SKM-1 (cell line): ENCODE measurements at regions not wholly inside any gene's neighbourhood (a gene's known extent, or its start where the extent isn't known, plus 50 kb on each side); places are given as distances from the start of the nearest gene placed in this dataset.

ENCODE experiments used
- DNase-seq: peaks from one replicate; lab custom pipeline; 2025; ENCODE audit not compliant: unreplicated experiment; lab: John Stamatoyannopoulos, UW

DNA sequence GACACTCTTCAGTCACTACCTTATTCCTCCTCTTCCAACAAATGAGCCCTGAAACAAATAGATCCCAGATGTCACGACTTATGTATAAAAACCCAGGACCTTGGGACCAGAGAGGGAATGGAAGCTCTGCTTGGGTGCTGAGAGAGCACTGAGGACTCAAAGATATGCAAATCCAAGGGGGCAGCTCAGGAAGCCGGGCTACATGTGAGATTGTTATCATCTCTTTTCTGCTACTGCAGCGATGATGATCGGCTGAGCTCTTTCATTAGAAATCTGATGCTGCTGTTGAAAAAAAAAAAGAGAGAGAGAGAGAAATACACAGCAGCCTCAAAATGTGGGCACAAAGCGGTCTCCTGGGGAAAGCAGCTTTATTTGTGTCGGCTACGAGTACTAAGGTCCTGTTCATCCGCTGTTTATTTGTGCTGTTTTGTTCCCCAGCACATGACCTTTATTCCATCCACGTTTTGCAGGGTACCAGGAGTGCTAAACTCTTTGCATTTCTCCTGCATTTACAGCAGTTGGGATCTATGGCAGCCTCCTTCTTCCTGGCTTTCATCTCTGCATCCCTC lies 120.2 kb downstream of the TRIM29 start:
- no peak for DNase-seq

DNA sequence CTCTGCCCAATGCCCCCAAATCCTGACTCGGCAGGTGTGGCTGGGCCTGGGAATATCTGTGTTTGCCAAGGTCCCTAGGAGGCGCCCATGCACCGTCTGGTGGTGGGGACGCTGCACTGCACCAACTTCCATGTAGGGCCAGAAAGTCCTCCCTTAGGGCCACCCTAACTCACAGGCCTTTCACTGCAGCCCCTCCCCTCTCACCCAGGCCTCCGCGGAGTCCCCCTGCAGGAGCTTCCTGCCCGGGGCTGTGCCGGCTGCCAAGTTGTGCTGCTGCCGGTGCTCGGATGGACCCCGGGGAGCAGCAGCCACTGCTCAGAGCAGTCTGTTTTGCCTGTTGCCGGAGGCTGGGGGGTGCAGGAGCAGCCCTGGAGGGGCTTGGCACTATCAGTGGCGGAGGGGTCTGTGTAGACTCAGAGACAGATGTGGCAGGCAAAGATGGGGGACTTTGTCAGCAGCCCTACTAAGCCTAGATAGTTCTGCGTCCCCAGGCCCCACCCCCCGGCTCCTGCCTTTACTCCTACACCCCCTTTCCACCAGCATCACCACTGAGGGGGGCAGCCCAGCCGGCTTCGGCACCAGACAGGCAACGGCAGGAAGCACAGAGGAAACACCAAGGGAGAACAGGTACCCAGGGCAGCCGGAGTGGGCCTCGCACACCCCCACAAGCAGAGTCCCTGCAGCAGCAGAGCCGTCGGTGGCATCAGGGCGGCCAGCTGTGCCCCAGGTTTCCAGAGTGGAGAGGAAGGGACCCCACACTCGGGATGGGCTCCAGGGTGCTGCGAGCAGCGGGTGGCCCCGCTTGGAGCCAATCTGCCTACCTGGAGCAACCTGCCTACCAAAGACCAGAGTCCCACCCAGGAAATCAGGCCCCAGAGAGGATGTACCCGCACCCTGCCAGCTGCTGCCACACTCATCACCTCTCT lies 124.3 kb downstream of the TRIM29 start:
- no peak for DNase-seq

DNA sequence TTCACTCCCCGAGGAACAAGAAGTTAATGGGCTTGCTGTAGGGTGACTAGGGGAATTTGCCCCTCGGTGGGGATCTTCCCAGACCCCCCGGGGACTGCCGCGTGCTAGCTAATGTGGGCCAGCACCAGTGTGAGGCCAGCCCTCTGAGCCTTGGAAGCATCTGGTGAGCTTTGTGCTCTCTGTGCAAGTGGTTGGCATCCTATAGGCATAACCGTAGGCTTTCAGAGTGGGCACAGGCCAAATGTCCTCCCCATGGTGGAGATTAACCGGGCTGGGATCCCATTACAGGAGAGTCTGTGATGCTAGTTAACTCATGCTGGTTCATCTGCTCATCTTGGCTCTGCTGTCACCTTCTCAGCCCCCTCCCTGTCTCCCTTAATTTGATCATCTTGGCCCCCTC lies 125.7 kb downstream of the TRIM29 start:
- DNase-seq: no peak

DNA sequence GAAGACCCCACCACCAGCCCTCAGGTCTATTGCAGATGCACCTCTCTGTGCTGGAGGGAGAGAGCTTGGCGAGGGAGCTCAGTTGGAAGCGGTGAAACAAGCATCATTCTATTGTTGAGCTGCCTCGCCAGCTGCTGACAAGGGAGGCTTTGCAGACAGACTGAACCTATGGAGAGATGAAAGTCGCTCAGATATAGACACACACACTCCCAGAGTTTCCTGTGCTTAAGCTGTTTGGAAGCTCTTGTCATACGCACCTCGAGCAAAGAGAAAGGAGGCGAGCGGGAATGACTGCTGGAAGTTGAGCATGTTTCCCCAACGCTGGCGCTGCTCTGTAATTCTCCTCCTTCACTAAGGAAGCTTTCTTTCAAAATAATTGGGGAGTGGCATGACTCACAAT lies 126.1 kb downstream of the TRIM29 start:
- no peak for DNase-seq

DNA sequence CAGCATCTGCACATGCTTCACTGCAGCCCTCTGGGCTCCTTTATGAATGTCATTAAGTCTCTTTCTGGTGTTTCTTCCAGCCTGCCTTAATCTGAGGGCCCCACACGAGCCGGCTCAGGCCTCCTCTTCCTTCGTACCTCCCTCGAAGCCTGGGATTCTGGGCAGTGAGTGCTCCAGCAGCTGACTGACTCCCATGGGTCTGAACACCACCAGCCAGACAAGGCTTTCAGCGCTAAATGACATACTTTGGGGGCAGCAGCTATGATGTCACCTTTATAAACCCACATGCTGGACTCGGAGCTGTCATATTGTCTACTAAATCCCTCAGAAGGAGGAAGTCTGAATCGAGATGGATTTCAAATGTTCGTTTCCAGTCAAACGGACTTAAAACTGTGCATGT lies 127.1 kb downstream of the TRIM29 start:
- no peak for DNase-seq

DNA sequence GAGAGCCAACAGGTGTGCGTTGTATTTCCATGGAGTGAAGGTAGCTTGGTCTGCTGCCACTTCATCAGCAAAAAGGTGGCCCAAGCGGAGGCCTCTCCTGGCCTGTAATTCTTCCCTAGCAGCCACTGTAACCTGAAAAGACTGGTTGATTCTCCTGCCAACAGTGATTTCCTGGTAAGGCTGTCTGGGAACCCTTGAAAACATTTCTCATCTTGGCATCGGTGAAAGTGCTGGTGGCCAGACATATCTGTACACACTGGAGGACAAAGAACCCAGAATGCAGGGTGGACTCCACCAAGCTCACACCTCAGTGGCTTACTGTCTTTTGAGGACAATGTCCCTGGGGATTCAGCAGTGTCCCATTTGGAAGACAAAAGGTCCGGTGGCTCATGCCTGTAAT lies 128.0 kb downstream of the TRIM29 start:
- no peak for DNase-seq

DNA sequence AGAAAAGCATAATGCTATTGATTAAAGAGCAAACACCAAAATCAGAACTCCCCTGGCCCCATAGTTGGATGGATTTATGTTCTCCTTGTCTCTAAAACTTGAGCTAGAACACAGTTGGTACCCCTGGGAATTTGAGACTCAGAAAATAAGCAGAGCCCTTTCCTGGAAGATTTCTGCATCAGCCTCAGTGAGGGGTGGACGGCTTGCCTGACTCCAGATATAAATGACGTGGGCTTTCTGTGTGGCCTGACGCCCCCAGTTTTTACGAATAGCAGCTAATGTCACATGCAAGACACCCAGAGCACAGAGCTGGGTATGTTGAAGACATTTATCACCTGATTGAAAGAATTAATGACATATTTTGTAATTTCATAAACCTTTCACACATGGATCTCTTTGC lies 130.8 kb downstream of the TRIM29 start:
- DNase-seq: no peak

DNA sequence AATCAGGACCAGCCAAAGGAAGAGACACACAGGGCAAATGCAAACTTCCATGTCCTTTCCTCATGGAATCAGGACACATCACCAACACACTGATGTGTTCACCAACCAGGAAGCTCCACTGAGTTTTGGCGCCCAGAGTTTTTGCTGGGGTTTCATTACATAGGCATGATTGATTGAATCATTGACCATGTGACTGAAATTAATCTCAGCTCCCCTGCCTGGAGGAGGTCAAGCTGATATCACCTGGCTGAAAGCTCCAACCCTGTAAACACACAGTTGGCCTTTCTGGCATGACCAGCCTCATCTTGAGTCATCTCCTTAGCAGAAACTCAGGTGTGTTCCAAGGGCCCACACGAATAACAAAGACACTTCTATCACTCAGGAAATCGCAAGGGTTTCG lies 133.2 kb downstream of the TRIM29 start:
- DNase-seq: no peak

DNA sequence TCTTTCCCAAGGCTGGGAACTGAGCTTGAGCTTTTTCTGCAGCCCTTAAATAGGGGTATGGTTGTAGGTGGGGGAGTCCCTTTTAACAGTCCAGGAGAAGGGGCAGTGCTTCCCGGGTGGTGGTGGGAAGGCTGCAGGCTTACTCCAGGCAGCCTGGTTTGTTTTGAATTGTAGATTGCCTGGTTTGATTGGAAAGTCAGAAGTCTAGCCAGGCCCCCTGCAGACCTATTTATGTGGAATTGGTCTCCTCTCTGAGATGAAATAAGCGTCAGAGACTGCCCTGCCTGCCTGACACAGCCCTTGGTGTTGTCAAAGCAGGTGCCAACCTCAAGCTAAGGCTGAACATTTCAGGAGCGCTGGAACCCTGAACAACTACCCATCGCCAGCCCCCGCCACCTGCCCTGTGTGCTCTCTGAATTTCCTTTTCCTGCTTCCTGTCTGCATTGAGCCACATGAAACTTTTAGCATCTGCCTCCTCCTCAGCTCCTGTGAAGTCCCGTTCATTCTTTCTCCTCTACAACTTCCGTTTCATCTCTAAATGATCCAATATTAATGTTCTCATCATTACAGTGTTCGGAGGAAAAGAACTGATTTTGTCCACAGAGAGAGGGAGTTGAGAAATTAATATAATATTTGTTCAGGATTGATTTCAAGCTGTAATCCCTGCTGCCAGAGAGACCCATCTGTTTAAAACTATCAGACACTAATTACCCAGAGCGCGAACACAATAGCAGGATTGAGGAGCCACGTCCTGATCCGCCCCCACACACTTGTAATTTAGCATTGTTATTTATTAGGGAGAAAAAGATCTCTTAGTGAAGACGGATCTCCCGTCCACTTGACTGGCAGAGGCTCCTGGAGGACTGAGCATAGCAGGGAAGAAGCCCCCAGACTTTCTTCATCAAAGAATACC lies 136.5 kb downstream of the TRIM29 start:
- no peak for DNase-seq

DNA sequence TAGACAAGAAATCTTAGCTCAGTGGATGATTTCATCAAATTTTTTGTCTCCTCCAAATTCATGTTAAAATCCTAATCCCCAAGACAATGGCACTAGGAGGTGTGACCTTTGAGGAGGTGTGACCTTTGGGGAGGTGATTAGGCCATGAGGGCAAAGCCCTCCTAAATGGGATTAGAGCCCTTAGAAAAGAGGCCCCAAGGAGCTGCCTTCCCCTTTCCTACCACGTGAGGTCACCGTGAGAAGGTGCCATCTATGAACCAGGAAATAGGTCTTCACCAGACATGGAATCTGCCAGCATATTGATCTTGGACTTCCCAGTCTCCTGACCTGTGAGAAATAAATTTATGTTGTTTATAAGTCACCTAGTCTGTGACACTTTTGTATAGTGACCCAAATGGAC lies 138.7 kb downstream of the TRIM29 start:
- DNase-seq: no peak

DNA sequence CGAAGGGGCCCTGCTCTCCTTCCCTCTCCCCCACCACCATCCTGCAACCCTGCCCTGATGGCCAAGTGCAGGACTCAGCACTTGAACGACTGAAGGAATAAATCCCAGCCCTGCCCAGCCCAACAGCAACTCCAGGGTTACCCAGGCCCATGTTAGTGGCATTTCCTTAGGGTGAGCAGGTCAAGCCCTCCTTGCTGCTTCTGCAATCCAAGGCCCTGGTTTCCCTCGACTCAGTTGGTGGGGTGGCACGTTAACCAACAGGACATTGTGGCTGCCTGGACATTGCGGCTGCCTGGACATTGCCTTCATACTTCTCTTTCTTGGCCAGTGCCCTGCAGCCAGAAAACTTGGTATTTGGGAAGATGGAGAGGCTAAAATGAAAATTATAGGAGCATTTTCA lies 141.4 kb downstream of the TRIM29 start:
- DNase-seq: no peak

DNA sequence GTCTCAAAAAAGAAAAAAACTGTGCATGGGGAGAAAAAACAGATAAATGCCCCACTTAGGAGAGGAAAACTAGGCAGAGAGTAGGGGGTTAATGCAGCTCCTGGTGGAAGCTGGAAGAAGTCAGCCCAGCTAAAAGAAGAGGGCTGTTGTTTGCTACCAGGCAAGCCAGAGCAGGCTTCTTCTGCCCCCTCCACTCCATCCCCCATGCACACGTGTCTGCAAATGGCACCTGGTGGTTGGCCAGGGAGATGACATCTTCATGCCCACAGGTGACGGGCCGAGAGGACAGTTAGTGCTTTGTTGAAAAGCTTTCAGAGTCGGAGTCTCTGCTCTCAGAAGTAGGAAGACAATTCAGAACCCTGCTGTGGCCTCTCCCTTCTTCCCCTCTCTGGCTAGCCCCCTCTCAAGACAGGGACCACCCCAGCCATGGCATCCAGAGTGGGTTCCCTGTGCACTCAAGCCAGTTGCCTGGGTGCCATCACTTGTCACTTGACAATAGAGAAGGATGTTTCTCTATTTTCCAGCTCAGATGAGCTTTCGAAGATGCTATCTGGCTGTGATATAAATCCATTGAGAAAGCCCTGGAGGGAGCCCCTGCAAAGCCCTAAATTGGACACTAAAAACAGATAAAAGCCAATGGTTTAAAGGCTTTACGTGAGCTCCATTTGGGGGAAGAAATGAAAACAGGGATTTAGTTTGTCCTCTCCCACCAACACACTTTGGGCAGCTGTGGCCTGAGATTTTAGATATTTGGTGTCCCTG lies 142.0 kb downstream of the TRIM29 start:
- no peak for DNase-seq

DNA sequence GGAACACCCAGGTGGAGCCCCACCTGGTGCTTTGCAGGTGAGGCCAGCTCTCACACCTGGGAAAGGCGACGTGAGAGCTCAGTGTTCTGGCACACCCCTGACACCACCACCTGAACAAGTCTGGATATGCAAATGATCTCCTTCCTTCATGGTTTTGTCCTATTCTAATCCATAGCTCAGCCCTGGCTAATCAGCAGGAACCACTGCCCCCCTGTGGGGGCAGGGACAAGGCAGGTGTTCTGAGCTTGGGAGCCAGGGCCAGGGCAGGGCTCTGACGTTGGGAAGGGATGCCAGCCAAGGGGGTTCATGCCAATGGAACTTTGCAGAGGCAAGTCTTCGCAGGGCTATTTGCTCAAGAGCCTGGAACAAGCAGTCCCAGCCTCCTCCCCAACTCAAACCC lies 144.2 kb downstream of the TRIM29 start:
- no peak for DNase-seq

DNA sequence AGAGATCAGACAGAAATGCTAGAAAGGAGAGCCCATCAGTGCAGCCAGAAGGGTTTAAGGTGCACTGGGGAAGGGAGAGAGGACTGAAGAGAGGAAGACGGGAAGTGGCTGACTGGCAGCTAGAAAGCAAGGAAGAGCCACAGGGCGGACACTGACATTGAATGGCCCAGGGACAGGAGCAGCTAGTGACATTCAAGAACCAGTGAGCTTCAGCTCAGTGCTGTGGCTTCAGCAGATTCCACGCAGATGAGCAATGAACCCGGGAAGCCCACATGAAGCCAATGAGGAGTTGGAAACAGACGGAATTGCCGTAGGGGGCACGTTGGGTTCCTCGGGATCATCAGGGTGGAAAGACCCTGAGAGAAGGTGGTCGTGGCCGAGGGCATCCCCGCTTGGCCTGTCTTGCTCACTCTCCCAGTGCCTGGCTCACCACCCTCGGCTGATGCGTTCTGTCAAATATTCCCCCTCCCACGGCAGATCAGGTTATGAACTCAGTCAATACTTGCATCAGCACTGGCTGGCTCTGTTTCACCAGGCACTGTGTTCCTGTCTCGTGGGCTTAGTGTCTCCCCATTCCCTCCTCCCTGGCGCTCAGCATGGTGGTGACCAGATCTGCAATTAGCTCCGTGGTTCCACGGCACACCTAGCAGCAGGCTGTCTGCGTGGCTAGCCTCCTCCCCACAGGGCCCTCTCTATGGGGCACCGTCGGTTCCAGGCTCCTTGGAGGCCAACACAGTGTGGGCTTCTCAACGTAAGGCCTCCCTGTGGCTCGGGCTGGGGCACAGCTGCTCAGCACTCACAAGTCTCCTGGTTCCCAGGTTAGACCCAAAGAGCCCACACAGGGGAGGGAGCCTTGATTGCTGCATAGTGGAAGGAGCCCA lies 145.5 kb downstream of the TRIM29 start:
- no peak for DNase-seq

DNA sequence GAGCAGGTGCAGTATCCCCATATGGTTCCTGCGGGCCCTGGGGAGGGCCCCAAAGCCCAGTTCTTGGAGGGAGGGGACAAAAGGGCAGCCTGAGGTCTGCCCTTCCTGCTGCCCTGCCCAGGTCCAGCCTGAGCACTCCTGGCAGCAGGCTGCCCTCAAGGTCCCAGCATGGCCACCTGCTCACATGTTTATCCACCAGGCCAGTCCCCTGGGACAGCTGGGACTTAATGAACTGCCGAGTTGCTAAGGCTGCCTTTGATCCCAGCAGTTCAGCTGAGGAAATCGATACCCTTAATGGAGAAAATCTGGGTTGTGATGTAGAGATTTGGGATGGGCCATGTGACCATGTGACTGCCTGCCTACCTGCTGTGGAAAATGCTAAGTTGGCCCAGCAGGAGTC lies 146.2 kb downstream of the TRIM29 start:
- DNase-seq: no peak

DNA sequence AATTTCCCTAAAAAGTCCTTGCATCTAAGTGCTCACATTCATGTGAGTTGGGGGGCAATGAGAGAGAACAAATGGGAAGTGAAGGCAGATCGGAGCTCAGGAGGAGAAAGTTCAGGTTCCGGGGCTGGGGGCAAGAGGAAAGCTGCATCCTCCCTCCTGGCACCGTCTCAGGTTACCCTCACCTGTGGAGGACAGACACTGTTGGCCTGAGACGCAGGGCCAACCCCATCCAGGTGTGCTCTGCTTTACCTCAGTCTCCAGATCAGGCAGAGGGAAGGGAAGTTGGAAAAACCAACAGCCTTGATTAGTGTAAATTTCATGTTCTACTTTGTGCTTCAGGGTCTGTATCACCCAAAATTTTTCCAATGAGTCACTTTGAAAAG lies 146.9 kb downstream of the TRIM29 start:
- no peak for DNase-seq

DNA sequence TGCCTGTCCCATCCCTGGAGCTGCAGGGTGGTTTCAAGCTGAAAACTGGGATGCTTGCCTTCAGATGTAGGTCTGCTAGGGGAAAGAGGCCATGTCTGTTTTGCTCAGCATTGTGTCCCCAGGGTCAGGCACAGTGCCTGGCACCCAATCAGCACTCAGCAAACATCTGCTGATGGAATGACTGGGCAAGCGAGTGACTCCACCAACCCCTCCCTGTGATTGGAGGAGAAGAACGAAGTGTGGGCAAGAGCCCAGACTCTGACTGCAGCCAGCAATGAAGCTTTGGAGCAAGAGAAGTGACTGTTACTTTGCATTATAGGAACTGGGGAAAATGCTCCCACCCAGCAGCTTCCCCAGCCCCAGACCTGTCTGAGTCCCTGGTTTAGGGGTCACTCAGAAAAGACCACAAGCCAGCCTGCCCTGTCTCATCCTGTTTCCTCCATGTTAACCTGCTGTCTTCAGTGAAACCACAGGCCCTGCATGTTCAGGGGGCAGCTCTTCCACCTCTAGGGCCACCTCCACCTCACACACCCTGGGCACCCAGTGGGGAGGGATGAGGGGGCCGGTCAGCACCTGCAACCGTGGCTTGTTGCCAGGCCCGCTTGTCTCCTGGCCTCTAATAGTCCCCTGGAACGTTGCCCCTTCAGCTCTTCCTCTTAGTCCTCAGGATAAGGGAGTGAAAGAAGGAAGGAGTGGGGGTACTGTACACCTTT lies 147.4 kb downstream of the TRIM29 start:
- no peak for DNase-seq

DNA sequence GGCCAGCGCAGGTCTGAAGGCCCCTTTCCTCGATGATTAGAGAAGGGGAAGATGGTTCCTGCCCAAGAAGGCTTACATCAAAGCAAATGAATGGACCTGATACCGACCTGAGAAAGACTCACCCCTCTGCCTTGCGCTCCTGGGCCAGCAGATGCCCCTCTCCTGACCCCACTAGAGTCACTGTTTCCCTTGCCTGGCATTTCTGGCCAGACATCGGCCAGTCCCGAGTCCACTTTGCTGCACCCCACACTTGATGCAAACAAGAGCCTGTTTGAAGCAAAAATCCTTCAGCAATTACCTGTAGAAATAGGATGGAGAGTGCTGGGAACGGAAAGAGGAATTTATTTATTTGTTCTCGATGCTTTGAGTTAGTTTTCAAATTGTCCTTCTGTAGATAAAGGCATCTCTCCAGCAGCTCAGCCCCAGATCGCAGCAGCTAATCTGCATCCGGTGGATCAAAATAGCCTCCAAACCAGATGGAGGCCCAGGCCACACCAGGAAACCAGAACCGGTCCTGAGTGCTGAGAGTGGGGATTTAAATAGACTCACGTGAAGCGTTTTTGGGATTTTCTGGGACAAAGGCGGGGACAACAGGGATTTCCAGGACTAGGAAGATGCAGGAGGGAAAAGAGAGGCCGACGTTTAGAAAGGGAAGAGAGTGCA lies 148.6 kb downstream of the TRIM29 start:
- no peak for DNase-seq

DNA sequence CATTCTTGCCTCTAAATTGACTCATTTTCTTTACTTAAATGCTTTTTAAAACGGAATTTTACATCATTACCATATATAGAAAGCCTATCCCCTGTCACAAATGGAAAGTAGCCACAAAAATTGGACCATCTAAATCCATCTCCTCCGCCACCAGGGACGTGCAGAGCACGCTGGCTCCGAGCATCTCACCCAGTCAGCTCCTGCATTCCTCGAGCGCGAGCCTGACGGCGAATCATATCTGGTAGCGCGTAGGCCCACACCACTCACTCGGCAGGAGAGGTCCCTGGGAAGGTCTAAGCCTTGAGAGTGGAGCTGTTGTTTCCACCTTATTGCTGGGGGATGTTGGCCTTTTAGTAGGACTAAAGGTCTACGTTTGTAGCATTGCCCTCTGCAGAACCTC lies 152.4 kb downstream of the TRIM29 start:
- DNase-seq: no peak
